Choroid plexus epithelial cell (primary cell): ENCODE measurements at regions not wholly inside any gene's neighbourhood (a gene's known extent, or its start where the extent isn't known, plus 50 kb on each side); places are given as distances from the start of the nearest gene placed in this dataset.

Experiments
- DNase-seq: peaks from one replicate; pipeline ENCODE4 v3.0.0-alpha.2; 2010; ENCODE audit warnings: low read depth
- H3K4me3 ChIP-seq: 2 replicates; pipeline ENCODE4 v1.5.1; 2011; ENCODE audit warnings: low read depth, mild to moderate bottlenecking, control low read depth, low read length, moderate library complexity
- TF ChIP-seq, protein P1 (sequence below): conservative IDR thresholded peaks from 2 replicates; pipeline ENCODE4 v1.5.1; 2011; ENCODE audit warnings: low read depth, mild to moderate bottlenecking, control low read depth, inconsistent platforms, low read length, moderate library complexity

DNA sequence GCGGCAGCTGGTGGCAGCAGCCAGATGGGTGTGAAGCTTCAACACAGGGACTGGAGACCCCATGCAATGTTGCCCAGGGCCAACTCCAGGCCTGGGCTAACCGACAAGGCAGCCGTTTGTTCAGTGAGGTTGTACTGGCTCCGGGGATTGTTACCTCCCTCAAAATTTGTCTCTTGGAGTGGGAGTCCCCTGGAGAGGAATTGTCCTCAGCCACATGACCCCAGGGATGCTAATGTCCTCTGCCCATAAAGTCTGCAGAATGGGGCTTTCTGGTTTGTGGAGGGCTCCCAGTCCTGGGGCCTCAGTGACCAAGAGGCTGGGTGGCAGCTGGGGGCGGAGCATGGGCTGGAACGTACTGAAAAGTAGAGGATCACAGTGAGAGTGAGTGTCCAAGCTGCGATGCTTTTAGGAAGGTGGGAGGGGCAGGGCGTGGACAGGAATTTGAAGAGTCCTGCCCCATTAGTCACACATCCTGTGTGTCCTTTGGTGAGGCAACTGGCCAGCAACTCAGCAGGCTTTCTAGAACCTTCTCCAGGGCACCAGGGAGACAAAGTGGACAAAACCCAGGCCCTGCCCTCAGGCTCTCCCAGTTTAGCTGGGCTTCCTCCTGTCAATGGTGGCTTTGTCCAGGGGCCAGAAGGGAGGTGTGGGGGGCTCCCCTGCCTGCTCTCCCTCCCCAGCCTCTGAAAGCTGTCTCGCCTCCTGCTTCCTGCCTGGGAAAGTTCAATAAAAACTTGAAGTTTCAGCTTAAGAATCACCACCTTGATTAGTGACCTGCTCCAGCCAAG is 114.0 kb downstream of the NSG2 start:
- no peak overlapping the region for H3K4me3 ChIP-seq
- TF ChIP-seq, protein P1, sequence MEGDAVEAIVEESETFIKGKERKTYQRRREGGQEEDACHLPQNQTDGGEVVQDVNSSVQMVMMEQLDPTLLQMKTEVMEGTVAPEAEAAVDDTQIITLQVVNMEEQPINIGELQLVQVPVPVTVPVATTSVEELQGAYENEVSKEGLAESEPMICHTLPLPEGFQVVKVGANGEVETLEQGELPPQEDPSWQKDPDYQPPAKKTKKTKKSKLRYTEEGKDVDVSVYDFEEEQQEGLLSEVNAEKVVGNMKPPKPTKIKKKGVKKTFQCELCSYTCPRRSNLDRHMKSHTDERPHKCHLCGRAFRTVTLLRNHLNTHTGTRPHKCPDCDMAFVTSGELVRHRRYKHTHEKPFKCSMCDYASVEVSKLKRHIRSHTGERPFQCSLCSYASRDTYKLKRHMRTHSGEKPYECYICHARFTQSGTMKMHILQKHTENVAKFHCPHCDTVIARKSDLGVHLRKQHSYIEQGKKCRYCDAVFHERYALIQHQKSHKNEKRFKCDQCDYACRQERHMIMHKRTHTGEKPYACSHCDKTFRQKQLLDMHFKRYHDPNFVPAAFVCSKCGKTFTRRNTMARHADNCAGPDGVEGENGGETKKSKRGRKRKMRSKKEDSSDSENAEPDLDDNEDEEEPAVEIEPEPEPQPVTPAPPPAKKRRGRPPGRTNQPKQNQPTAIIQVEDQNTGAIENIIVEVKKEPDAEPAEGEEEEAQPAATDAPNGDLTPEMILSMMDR, result no peak
- peak; percentile 34 for DNase-seq

GRCh38 chr5:174165406-174165805 is 119.9 kb downstream of the NSG2 start:
- DNase-seq, result no peak
- TF ChIP-seq, protein P1, result no peak
- no peak overlapping the region for H3K4me3 ChIP-seq

- TF ChIP-seq, protein P1, result no peak
- no peak overlapping the region for H3K4me3 ChIP-seq
- no peak for DNase-seq
Measured at GRCh38 chr5:174166231-174167079, 120.9 kb downstream of the NSG2 start.

DNA sequence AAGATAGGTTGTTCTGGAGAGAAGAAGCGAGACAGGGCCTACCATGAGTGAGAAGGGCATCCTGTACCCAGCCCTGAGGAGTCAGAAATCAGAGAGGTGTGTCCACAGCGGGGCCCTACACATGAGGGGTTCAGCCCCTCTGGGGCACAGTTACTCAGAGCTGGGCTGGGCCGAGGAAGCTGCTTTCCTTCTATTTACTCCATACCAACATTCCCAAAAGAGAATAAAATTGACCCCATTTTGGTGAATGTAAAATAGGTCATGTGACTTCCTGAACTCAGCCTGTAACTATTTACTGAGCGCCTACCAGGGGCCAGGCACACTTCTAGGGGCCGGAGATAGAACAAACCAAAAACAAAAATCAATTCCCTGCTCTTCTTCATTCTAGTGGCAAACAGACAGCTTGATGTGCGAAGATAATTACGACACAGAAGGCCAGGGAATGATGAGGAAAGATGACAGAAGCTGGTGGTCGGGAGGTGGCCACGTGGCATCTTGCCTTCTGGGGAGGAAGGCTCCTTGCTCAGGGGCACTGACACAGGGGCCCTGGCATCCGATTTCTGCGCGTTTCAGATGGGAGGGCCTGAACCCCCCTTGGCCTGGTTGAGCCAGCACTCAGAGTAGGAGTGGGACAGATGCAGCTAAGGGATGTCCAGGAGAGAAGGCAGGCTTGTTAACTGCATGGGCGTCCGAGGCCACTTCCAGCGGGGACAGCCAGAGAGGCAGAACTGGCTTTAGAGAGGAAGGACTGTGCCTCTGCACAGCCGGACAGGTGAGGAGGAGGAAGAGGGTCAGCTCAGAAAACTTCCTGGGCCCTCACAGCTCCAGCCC is 121.8 kb downstream of the NSG2 start:
- no peak overlapping the region for H3K4me3 ChIP-seq
- TF ChIP-seq, protein P1, result no peak
- no peak for DNase-seq

DNA sequence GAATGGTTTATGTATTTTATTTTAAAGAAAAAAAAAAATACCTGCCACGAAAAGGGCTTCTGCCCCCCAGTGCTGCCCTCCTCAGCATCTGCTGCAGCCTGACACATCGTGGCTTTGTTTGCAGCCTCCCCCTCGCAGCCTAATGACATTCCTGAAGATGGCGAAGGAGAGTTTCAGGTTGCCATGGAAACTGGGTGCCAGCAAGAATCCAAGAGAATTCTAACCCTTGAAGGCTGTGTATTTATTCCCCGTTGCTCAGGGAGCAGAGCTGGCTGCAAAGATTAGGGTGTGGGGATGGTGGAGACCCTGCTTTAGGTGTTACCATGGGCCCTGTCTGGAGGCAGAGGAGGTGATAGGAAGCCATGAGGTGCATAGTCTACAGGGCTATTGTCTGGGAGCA is 126.6 kb downstream of the NSG2 start:
- TF ChIP-seq, protein P1, result no peak
- H3K4me3 ChIP-seq, result no peak overlapping the region
- DNase-seq, result no peak

- no peak overlapping the region for H3K4me3 ChIP-seq
- no peak for DNase-seq
- TF ChIP-seq, protein P1, result no peak
Measured at GRCh38 chr5:174172566-174172965, 127.1 kb downstream of the NSG2 start.
